Frontal cortex (tissue), 3 donors: ENCODE measurements at regions not wholly inside any gene's neighbourhood (a gene's known extent, or its start where the extent isn't known, plus 50 kb on each side); places are given as distances from the start of the nearest gene placed in this dataset.
"Not testable (repeated sequence)": the region's sequence is repeated elsewhere in the genome, so short reads cannot be mapped to it uniquely, and the experiment has no call there.

Experiments
- DNase-seq, 2 donors: peaks; one replicate each; pipeline ENCODE4 v3.0.0; 2012; ENCODE audit warnings: low spot score in 2 of 2
- FAIRE-seq: peaks from 2 replicates; lab custom pipeline; 2012; peaks lifted over from hg19 to GRCh38; lab: Jason Lieb, UNC
- donor health status: control.
- donor health status: control.
- donor health status: control.

DNA sequence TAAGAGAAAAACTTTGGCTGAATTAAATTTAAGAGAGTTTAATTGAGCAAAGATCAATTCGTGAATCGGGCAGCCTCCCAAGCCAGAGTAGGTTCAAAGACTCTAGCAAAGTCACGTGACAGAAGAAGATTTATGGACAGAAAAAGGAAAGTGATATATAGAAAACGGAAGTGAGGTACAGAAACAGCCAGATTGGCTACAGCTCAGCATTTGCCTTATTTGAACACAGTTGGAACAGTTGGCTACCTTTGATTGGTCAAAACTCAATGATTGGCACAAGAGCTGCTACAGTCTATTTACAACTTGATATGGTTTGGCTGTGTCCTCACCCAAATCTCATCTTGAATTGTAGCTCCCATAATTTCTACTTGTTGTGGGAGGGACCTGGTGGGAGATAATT lies 102.6 kb downstream of the PLG start:
- DNase-seq (no peak), FAIRE-seq (no peak)

DNA sequence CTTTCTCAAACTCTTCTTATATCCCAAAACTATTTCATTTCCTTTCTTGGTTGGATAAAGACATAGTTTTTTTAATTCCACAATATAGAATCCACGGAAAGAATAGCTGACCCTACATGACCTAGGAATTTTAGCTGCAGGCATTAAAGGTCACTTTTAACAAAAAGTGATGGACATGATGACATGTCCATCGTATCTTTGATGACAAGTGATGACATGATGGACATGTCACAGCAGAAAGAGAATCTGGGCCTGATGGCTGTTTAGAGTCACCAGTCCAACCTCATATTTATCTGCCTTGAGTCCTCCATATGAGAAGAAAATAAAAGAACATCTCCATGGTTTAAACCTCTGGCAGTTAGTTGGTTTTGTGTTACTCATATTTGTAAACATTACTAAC lies 106.2 kb downstream of the PLG start:
- FAIRE-seq (no peak), DNase-seq (no peak)

DNA sequence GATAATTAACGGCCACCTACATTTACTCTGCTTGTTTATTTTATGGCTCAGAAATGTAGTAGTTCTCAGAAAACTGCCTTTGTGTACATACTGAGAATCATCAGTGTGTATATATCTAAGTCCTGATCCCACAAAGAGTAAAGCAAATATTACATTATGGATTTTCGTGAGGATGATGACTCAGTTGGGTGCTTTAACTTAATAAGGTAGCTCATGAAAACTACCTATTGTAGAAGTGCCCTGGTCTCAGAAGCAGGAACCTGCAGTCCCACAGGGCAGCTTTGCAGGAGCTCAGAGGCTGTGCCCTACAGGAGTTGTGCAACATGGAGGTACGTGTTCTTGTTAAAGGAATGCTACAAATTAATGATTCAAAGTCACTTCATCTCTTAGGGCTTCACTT lies 108.2 kb downstream of the PLG start:
- no peak for FAIRE-seq

DNA sequence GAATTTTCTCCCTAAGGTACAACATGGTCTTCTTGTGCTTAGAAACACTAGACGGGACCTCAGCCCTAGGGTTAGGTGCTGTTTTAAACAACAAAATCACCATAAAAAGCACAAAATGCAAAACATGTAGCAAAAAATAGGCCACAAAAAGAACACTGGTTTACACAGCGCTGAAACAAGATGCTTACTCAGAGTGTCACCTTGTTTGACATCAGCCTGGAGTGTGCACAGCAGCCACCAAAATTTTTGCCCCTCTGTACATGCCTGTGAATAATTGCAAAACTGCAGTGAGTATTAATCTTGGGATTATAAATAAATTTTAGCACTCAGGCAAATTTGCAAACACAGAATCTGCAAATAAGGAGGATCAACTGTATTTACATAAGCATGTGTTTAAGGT lies 110.1 kb downstream of the PLG start:
- DNase-seq (no peak), FAIRE-seq (no peak)

More for the DNA sequence above, 108.2 kb downstream of the PLG start:
- DNase-seq = no peak

DNA sequence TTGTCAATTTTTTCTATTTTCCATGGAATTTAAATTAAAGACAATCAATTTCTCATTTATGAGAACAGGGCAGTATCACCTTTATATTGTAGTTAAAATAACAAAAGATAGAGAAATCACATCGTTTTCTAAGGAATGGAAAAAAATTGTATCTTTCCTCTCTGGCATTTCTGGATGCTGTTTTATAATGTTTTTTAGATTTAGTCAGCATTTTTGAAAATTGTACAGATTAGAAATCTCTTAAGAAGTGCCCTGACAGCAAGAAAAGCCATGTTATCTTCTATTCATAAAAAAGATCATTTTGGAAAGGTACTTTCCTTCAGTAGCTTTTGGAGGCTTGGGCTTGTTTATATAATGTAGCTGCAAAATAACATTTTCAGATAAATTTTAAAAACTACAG lies 116.9 kb downstream of the PLG start:
- no peak for DNase-seq
- FAIRE-seq = no peak

DNA sequence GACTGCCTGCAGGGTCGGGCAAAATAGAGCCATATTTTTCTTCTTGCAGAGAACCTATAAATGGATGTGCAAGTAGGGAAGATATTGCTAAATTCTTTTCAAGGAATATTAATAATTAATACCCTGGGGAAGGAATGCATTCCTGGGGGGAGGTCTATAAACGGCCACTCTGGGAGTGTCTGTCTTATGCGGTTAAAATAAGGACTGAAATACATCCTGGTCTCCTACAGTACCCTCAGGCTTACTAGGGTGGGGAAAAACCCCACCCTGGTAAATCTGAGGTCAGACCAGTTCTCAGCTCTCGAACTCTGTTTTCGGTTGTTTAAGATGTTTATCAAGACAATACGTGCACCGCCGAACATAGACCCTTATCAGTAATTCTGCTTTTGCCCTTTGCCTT lies 118.6 kb downstream of the PLG start:
- not testable (repeated sequence) for DNase-seq, FAIRE-seq

DNA sequence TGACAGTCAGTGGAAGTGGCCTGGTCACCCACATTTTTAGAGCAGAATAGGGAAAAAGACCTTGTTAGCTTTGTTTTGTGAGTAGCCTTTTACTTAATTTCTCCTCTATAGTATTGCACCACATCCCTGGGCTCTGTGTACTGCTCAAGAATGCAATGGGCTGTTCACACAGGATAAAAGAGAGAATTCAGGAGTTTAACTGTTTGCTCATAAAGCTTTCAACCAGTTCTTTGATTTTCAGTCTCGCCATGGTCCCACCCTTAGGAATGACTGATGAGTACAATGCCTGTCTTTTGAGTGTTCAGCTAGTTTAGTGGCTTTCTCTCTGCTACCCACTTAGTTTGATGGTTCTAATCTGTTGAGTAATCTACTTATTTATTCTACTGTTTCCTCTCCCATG lies 129.7 kb downstream of the PLG start:
- no peak for DNase-seq
- no peak for FAIRE-seq

DNA sequence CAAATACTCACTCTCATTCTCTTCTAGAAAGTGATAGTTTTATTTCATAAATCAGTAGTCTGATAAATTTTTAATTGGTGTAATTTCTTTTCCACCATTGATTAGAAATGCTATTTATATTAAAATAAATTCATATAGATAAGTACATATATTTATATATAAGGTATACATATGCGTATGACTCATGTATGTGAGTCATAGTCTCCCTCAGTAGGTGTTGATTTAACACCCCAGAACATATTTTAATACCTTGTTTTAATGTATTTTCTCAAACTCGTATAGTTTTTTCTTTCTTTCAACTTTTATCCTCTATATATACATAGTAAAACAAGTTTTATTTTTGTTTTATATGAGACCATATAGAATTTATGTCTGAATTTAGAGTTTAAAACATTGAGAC lies 130.4 kb downstream of the PLG start:
- FAIRE-seq = no peak
- no peak for DNase-seq

DNA sequence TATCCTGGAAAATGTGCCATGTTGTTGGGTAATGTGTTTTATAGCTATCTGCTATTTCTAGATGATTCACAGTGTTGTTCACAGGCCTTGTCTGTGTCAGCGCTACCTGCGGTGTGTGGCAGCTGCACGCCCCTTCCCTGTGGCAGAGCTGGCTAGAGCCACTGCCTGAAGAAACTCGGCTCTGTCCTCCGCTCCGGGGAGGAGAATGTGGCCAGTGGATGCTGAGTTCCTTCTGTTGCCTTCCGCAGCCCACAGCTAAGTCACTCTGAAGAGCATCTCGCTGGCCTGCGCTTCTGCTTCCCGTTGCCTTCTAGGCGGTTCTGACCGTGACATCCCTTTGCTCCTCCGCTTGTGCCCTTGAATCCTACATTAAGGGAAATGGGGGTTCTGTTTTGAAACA lies 135.1 kb downstream of the PLG start:
- FAIRE-seq (no peak), DNase-seq (no peak)

DNA sequence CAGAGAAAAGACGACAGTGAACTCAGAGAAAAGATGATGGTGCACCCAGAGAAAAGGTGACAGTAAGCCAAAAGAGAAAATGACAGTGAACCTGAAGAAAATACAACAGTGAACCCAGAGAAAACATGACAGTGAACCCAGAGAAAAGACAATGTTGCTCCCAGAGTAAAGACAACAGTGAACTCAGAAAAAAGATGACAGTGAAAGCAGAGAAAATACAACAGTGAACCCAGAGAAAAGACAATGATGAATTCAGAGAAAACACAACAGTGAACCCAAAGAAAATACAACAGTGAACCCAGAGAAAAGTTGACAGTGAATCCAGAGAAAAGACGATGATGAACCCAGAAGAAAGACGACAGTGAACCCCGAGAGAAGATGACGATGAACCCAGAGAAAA lies 140.5 kb upstream of the MAP3K4 start:
- no peak for FAIRE-seq

DNA sequence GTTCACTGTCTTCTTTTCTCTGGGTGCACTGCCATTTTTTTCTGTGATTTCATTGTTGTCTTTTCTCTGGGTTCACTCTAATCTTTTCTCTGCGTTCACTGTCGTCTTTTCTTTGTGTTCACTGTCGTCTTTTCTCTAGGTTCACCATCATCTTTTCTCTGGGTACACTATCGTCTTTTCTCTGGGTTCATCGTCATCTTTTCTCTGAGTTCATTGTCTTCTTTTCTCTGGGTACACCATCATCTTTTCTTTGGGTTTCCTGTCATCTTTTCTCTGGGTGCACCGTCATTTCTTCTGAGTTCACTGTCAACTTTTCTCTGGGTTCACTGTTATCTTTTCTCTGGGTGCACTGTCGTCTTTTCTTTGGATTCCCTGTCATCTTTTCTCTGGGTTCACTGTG lies 137.6 kb upstream of the MAP3K4 start:
- no peak for FAIRE-seq
- DNase-seq = no peak

More for the DNA sequence above, 140.5 kb upstream of the MAP3K4 start:
- no peak for DNase-seq

DNA sequence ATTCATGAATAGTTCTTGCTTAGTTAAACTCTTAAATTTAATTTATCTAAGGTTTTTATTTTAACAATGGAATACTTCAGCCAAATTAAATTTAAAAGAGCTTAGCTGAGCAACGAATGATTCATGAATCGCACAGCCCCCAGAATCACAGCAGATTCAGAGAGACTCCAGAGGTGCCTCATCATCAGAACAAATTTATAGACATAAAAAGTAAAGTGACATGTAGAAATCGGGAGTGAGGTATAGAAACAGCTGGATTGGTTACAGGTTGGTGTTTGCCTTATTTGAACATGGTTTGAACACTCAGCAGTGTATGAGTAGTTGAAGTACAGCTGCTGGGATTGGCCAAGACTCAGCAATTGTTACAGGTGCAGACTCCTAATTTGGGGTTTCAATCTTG lies 132.7 kb upstream of the MAP3K4 start:
- FAIRE-seq = no peak
- DNase-seq = no peak

DNA sequence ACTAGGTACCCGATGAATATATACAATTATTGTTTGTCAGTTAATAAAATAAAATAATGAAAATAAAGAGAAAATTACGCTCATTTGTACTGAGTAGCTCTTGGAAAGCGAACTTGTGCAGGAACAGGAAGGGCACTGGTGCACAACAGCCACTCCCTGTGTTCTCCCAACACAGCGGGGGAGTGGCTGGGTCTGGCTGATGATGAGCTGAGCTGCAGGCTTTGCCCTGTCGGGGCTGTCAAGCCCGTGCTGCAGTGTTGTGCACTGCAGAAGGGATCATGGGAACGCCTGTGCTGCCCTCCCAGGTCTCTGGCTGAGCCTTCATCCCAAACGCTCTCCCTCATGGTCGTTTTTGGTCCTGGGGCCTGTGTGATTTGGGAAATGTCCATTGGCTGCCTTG lies 131.7 kb upstream of the MAP3K4 start:
- DNase-seq (no peak), FAIRE-seq (no peak)

DNA sequence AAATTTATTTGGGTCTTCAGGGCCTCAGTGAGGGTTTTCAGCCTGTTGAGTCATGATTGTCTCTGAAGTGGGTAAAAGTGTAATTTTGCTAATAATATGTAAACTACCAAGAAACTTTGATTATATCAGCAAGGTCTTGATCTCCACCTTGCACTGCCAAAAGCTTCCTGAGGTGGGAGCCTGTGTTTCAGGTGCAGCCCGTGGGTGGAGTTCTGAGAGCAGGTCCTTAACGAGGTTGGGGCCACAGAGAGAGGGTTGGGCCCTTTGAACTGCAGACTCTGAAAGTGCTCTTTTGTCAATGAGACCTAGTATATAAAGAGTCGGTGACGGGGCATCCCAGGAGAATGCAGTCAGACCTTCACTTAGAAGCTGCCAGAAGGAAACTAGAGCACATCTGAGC lies 129.7 kb upstream of the MAP3K4 start:
- FAIRE-seq (no peak), DNase-seq (no peak)

DNA sequence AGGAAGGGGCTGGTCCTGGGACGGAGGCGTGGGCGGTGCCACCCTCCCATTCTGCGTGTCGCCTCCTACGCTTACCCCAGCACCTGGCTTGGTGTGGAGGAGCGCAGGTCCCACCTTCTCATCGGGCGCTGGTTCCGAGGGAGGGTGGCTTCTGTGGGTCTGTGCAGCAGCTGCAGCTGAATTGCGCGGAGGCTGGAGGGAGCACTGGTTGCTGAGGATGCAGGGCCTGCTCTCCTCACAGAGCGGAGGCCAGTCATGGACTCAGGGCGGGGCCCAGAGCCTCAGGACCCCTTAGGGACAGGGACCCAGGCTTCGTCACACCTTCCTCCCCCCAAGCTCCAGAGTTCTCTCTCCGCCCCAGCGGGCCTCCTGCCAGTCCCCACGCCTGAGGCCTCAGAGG lies 127.8 kb upstream of the MAP3K4 start:
- FAIRE-seq (no peak), DNase-seq (no peak)

DNA sequence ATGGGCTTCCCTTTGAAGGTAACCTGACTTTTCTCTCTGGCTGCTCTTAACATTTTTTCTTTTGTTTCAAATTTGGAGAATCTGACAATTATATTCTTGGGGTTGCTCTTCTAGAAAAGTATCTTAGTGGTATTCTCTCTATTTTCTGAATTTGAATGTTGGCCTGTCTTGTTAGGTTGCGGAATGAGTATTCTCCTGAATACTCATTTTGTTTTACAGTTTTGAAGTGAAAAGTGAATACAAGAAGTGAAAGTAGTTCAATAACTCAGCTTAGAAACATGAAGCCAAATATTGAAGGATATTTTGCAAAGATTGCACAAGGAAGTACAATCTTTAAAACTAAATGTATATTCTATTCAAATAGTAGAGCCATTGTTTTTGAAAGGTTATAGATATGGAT lies 120.2 kb upstream of the MAP3K4 start:
- DNase-seq = no peak
- no peak for FAIRE-seq

DNA sequence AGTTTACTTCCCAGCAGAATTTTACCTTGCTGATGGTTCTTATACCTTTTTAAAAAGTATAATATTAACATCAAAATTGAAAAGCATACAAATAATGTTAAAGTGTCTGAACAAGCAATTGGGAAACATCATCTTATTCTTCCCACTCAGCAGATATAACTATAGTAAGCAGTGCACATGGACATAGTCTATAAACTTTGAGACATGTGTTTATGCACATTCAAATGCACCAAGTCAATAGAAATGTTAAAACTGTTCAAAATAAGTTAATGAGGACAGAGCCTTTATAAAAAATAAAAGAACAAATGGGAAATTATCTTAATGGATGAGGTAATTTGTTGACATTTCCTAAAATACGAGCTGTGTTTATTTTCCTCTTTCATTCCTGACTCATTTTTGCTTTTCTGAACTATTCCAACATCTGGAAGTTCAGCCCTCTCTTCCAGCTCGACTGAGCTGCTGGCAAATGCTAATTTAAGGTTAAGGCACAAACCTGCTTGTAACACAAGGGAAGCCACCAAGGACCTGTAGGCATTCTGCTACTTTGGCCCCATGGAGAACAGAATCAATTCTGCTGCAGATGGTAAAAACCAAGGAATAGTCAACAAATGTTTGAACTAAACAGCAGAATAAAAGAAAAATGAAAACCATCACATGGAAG lies 110.3 kb upstream of the MAP3K4 start:
- FAIRE-seq (no peak), DNase-seq (no peak)

DNA sequence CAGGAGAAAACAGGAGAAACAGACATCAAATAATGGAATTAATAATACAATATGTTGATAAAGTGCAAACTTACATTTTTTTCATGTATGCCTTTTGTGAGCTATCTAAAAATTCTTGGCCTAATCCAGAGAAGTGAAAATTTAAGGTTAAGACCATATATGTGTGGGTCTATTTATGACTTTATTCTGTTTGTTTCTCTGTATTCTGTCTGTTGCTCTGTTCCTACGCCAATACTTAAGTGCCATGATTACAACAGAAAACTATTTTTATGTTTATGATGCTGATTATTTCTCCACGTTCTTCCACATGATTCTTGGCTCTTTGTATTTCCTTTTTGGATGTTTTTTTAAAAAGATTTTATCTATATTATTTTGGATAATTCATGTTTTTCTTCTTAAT lies 109.6 kb upstream of the MAP3K4 start:
- DNase-seq (no peak), FAIRE-seq (peak; percentile 37)

DNA sequence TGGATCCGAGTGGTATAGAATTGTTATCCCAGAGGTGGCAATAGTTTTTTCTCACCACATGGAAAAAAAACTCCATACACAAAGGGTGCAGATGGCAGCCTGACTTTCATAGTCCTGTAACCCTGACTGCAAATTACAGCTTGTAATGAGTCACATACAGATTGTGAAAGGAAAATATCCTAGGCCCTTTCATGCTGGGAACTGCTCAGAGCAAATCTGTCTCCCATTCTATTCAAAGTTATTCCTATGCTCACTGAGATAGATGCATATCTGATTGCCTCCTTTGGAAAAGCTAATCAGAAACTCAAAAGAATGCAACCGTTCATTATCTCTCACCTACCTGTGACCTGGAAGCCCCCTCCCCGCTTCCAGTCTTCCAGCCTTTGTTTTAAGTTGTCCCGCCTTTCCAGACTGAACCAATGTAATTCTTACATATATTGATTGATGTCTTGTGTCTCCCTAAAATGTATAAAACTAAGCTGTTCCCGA lies 108.7 kb upstream of the MAP3K4 start:
- no peak for FAIRE-seq
- no peak for DNase-seq

DNA sequence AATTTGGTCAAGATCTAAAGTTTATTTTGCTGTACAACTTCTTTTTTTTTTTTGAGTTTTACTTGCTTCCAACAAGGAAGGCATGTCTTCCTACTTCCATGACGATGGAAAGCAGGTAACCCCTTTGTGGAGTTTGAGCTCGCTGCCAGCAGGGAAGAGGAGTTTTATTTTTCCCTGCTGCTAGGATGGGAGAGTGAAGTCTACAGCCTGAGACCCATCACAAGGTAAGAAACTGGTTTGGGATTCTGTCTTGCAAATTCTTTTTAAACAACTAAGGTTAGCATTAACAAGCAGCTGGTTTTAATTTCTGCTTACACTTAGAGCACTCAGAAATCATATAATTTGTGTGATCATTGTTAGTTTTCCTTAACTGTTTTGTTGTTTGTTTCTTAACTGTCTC lies 108.0 kb upstream of the MAP3K4 start:
- FAIRE-seq (no peak), DNase-seq (no peak)

DNA sequence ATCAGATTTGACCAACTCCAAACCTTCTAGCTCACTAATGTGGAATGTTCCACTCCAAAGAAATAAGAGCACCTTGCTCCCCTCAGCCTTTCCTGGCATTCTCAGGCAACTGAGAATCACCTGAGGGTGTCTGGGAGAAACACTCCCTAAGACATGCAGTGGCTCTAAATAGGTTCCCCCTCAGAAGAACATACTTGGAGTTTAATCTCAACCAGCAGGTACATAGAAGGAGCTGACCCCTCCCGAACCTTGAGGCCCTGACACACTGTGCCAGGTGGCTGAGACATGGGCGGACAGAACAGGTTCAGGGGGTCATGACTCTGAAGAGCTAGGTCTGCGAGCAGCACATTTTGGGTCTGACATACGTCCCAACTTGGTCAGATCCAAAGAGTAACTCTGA lies 107.6 kb upstream of the MAP3K4 start:
- DNase-seq (no peak), FAIRE-seq (no peak)

DNA sequence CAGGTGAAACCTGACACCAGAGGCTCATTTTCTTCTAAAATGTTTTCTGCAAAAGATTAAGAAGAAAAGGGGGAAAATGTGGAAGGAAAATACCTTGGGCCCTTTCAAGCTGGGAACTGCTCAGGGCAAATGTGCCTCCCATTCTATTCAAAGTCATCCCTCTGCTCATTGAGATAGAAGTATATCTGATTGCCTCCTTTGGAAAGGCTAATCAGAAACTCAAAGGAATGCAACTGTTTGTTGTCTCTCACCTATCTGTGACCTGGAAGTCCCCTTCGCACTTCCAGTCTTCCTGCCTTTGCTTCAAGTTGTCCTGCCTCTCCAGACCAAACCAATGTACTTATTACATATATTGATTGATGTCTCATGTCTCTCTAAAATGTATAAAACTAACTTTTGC lies 102.4 kb upstream of the MAP3K4 start:
- FAIRE-seq = not testable (repeated sequence)

More for the DNA sequence above, 102.4 kb upstream of the MAP3K4 start:
- not testable (repeated sequence) for DNase-seq
